K562 (cell line): ENCODE measurements at regions not wholly inside any gene's neighbourhood (a gene's known extent, or its start where the extent isn't known, plus 50 kb on each side); places are given as distances from the start of the nearest gene placed in this dataset.

Experiments used
- ATAC-seq: fragments of 200-7000 bp; cut with Tn5 transposase; 3 replicates; pipeline ENCODE4 v1.9.1; 2020; ENCODE audit warnings: moderate library complexity
- BruUV-seq: library from RNA; stranded (reverse); fragments of 400-500 nt; replicated peaks from 2 replicates; lab custom pipeline; 2021; lab: Mats Ljungman, UMichigan
- CTCF ChIA-PET: fragments of 300-600 bp; formaldehyde crosslinking; extraction: SDS; loops from one replicate; lab custom pipeline; 2021; ENCODE audit warnings: low intra/inter-chr PET ratio; lab: Yijun Ruan, JAX
- POLR2A ChIA-PET: fragments of 300-600, 350-650 bp; sonication (Branson Sonifier 250); formaldehyde crosslinking; extraction: SDS; loops from one replicate; lab custom pipeline; 2021; ENCODE audit warnings: antibody characterized with exemption, inconsistent platforms; lab: Yijun Ruan, JAX
- DNase-seq, 4 experiments: peaks; one replicate each; pipeline versions ENCODE4 v3.0.0 to v3.0.0-alpha.2; 2011 to 2018; ENCODE audit warnings: low spot score in 3 of 4, mixed read lengths in 3 of 4; ENCODE audit errors: extremely low read depth in 1 of 4
- FAIRE-seq: peaks from 2 replicates; lab custom pipeline; 2011; peaks lifted over from hg19 to GRCh38; lab: Jason Lieb, UNC
- H2AFZ ChIP-seq: 2 replicates; pipeline ENCODE4 v1.6.0; 2011; ENCODE audit warnings: low read depth, low read length, control low read depth, inconsistent platforms
- H3K27ac ChIP-seq: fragments of 200-600 bp; 3 replicates; pipeline ENCODE4 v1.8.0; 2011; ENCODE audit warnings: low read depth, mild to moderate bottlenecking, control low read depth, inconsistent platforms, low read length, moderate library complexity, mixed read lengths; ENCODE audit errors: extremely low read depth
- H3K27me3 ChIP-seq, 2 experiments: fragments of 300-600 bp in 1 of 2; 2 replicates in 1 of 2; 3 replicates in 1 of 2; pipeline versions ENCODE4 v1.6.0 to v1.8.0; 2011; ENCODE audit warnings: inconsistent platforms in 2 of 2, low read length in 2 of 2, mild to moderate bottlenecking in 1 of 2, mixed read lengths in 1 of 2, moderate library complexity in 1 of 2; ENCODE audit not compliant: control insufficient read depth in 2 of 2, insufficient read depth in 2 of 2
- H3K36me3 ChIP-seq: fragments of 300-600 bp; 3 replicates; pipeline ENCODE4 v1.8.0; 2011; ENCODE audit warnings: mild to moderate bottlenecking, low read length, inconsistent platforms; ENCODE audit not compliant: control insufficient read depth, insufficient read depth
- H3K4me1 ChIP-seq, 2 experiments: fragments of 200-600 bp in 1 of 2; replicated peaks in 1 of 2; 2 replicates in 1 of 2; 3 replicates in 1 of 2; pipeline versions ENCODE4 v1.5.1 to v1.8.0; 2011; ENCODE audit warnings: inconsistent platforms in 2 of 2, low read length in 2 of 2, mild to moderate bottlenecking in 1 of 2, mixed read lengths in 1 of 2, moderate library complexity in 1 of 2; ENCODE audit not compliant: control insufficient read depth in 2 of 2, insufficient read depth in 2 of 2
- H3K4me2 ChIP-seq: 2 replicates; pipeline ENCODE4 v1.6.1; 2011; ENCODE audit warnings: low read length, control low read depth, inconsistent platforms, mixed read lengths; ENCODE audit not compliant: insufficient read depth
- H3K4me3 ChIP-seq: fragments of 200-600 bp; sonication (generic), shearing (Covaris generic); 2 replicates; pipeline ENCODE4 v1.5.1; 2016; ENCODE audit warnings: control low read depth, inconsistent platforms
- H3K79me2 ChIP-seq: fragments of 200-600 bp; 3 replicates; pipeline ENCODE4 v1.8.0; 2011; ENCODE audit warnings: low read length, inconsistent platforms; ENCODE audit not compliant: control insufficient read depth, insufficient read depth
- H3K9ac ChIP-seq, 2 experiments: 2 replicates each; pipeline versions ENCODE4 v1.6.0 to v1.6.1; 2011; ENCODE audit warnings: low read depth in 2 of 2, low read length in 2 of 2, control low read depth in 1 of 2, inconsistent platforms in 1 of 2, mild to moderate bottlenecking in 1 of 2, mixed read lengths in 1 of 2; ENCODE audit not compliant: insufficient read depth in 1 of 2
- H3K9me1 ChIP-seq: one replicate; pipeline ENCODE4 v1.6.0; 2011; ENCODE audit warnings: inconsistent platforms, mild to moderate bottlenecking, low read length, moderate library complexity; ENCODE audit not compliant: control insufficient read depth, insufficient read depth
- H3K9me3 ChIP-seq: replicated peaks from 2 replicates; pipeline ENCODE4 v1.5.1; 2011; ENCODE audit warnings: low read depth, low read length, inconsistent platforms; ENCODE audit not compliant: control insufficient read depth, insufficient read depth
- H4K20me1 ChIP-seq: replicated peaks from 2 replicates; pipeline ENCODE4 v1.6.1; 2011; ENCODE audit warnings: low read length, inconsistent platforms, mixed read lengths; ENCODE audit not compliant: control insufficient read depth, insufficient read depth
- FOXJ2 ChIP-seq: fragments of 200-800 bp; sonication (Bioruptor generic); IDR thresholded peaks from 2 replicates; pipeline ENCODE4 v1.6.1; 2016; ENCODE audit warnings: missing genetic modification characterization, missing compliant biosample characterization
- GABPA ChIP-seq: fragments of 200-800 bp; sonication (Bioruptor generic); conservative IDR thresholded peaks from 2 replicates; pipeline ENCODE4 v1.6.1; 2016; ENCODE audit warnings: low read depth, missing genetic modification characterization, missing compliant biosample characterization
- KLF13 ChIP-seq: fragments of 450-650 bp; IDR thresholded peaks from 2 replicates; pipeline ENCODE4 v1.6.1; 2016; ENCODE audit warnings: missing genetic modification characterization, low read depth, mild to moderate bottlenecking, missing compliant biosample characterization, moderate library complexity, borderline replicate concordance
- MXI1 ChIP-seq: IDR thresholded peaks from 2 replicates; pipeline ENCODE4 v1.6.1; 2011; ENCODE audit warnings: low read depth, mild to moderate bottlenecking, improper control_type of control experiment, low read length
- NR4A1 ChIP-seq, 2 experiments: fragments of 250-450 bp in 1 of 2; fragments of 450-650 bp in 1 of 2; sonication (Bioruptor Pico) in 1 of 2; IDR thresholded peaks; 2 replicates each; pipeline versions ENCODE4 v1.4.0 to v1.6.1; 2016 to 2020; ENCODE audit warnings: mild to moderate bottlenecking in 2 of 2, missing compliant biosample characterization in 1 of 2, missing genetic modification characterization in 1 of 2, moderate library complexity in 1 of 2
- PCBP2 ChIP-seq: fragments of 200-400 bp; formaldehyde crosslinking; IDR thresholded peaks from 2 replicates; pipeline ENCODE4 v1.6.1; 2018; ENCODE audit warnings: low read length, low read depth, mild to moderate bottlenecking, moderate library complexity; ENCODE audit not compliant: poor library complexity, severe bottlenecking
- ZBTB1 ChIP-seq: sonication (generic); formaldehyde crosslinking; IDR thresholded peaks from 2 replicates; pipeline ENCODE4 v1.8.1; 2023; ENCODE audit warnings: missing genetic modification reagents, low read depth, mild to moderate bottlenecking, borderline replicate concordance
- ZNF79 ChIP-seq: fragments of 250-450 bp; sonication (Bioruptor Pico); IDR thresholded peaks from 2 replicates; pipeline ENCODE4 v1.4.0; 2020; ENCODE audit warnings: low read depth, mild to moderate bottlenecking, moderate library complexity
- WGBS: fragments of 100-300 bp; shearing (Covaris generic); methylation state at CpG from one replicate; pipeline ENCODE4 v1.1.6; 2016; ENCODE audit warnings: low coverage, mixed read lengths; ENCODE audit not compliant: insufficient coverage; ENCODE audit errors: missing lambda C conversion rate; 5-methylcytosine and 5-hydroxymethylcytosine counted together
- in situ Hi-C: fragments of 300-500 bp; cut with MboI; formaldehyde crosslinking; loops from 4 replicates; pipeline ENCODE4 v1.15.0; 2018; ENCODE audit warnings: inconsistent platforms, mixed read lengths
- intact Hi-C: fragments of 100-400 bp; cut with micrococcal nuclease; formaldehyde crosslinking; loops from 2 replicates; pipeline ENCODE4 v1.14.2; 2022
- TF ChIP-seq, protein P1 (sequence below), 3 experiments: fragments of 200-800 bp in 1 of 3; fragments of 250-450 bp in 1 of 3; fragments of 450-650 bp in 1 of 3; sonication (Bioruptor Pico) in 1 of 3; sonication (Bioruptor generic) in 1 of 3; formaldehyde crosslinking in 1 of 3; IDR thresholded peaks; 2 replicates each; pipeline versions ENCODE4 v1.6.1 to v1.8.0; 2016 to 2022; ENCODE audit warnings: mild to moderate bottlenecking in 2 of 3, missing genetic modification characterization in 2 of 3, missing compliant biosample characterization in 1 of 3, moderate library complexity in 1 of 3

GRCh38 chr9:11275158-11275695 is 662.4 kb upstream of the PTPRD start:
- no peak overlapping the region for H3K4me3 ChIP-seq
- in situ Hi-C loops: no loop called here
- H3K4me2 ChIP-seq: no peak overlapping the region
- no peak for ATAC-seq
- no peaks in the 10 kb centered on the region for H3K79me2 ChIP-seq
- intact Hi-C loops: no loop called here
- H3K36me3 ChIP-seq: no peaks in the 10 kb centered on the region
- H3K9me3 ChIP-seq: no peaks in the 10 kb centered on the region
- no peaks in the 10 kb centered on the region for H3K27me3 ChIP-seq
- no TSS peak for BruUV-seq
- no peak overlapping the region for H3K9ac ChIP-seq
- H2AFZ ChIP-seq: no peak overlapping the region
- H4K20me1 ChIP-seq: no peaks in the 10 kb centered on the region
- FAIRE-seq: no peak
- DNase-seq: peak in 1 of 4 experiments; percentile 0
- H3K4me1 ChIP-seq: no peaks in the 10 kb centered on the region
- TF ChIP-seq KLF13 (tag): no peak
- TF ChIP-seq ZBTB1 (CRISPR knock-in tag): no peak
- no peak for TF ChIP-seq FOXJ2 (tag)
- no peak for TF ChIP-seq PCBP2
- no peak for TF ChIP-seq GABPA
- TF ChIP-seq, protein P1, sequence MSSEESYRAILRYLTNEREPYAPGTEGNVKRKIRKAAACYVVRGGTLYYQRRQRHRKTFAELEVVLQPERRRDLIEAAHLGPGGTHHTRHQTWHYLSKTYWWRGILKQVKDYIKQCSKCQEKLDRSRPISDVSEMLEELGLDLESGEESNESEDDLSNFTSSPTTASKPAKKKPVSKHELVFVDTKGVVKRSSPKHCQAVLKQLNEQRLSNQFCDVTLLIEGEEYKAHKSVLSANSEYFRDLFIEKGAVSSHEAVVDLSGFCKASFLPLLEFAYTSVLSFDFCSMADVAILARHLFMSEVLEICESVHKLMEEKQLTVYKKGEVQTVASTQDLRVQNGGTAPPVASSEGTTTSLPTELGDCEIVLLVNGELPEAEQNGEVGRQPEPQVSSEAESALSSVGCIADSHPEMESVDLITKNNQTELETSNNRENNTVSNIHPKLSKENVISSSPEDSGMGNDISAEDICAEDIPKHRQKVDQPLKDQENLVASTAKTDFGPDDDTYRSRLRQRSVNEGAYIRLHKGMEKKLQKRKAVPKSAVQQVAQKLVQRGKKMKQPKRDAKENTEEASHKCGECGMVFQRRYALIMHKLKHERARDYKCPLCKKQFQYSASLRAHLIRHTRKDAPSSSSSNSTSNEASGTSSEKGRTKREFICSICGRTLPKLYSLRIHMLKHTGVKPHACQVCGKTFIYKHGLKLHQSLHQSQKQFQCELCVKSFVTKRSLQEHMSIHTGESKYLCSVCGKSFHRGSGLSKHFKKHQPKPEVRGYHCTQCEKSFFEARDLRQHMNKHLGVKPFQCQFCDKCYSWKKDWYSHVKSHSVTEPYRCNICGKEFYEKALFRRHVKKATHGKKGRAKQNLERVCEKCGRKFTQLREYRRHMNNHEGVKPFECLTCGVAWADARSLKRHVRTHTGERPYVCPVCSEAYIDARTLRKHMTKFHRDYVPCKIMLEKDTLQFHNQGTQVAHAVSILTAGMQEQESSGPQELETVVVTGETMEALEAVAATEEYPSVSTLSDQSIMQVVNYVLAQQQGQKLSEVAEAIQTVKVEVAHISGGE (CRISPR knock-in tag; IDR thresholded peaks at IDR 0.05): no peak
- TF ChIP-seq MXI1: no peak
- no peak for TF ChIP-seq ZNF79 (CRISPR knock-in tag)
- TF ChIP-seq NR4A1 (CRISPR knock-in tag; IDR thresholded peaks at IDR 0.05): no peak
- TF ChIP-seq NR4A1 (tag; IDR thresholded peaks at IDR 0.05): no peak
- TF ChIP-seq, all 486 proteins: peak for 0
- POLR2A ChIA-PET: no interaction called here
- Histone ChIP-seq H3K9me1 (no peaks in the 10 kb centered on the region), H3K27ac (no peak overlapping the region)
- CTCF ChIA-PET: no interaction called here
- WGBS: 2% methylated on average over 8 of the region's 11 CpGs
